ENCODE measurements at regions not wholly inside any gene's neighbourhood (a gene's known extent, or its start where the extent isn't known, plus 50 kb on each side); places are given as distances from the start of the nearest gene placed in this dataset.

DNA sequence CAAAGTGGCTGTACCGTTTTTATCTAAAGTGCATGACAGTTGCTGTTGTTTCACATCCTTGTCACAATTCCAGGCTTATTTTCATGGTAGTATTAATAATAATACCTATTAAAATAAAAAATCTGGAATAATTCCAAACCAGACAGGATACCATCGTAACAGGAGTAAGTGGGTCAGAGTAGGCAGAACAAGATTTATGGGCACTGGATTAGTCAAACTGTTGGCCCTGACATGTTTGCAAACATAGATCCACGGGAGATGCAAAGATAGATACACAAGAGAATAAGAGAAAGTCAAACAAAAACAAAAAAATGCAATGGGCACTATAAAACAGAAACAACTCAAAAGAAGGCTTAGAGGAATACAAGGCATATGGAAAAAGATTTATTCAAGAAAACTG, 449.5 kb upstream of the HS3ST1 start:
- TF ChIP-seq CTCF (IDR thresholded peaks at IDR 0.05) (no peak), POLR2A (IDR thresholded peaks at IDR 0.05) (no peak)
